Ovary (tissue), 3 donors: ENCODE measurements at regions not wholly inside any gene's neighbourhood (a gene's known extent, or its start where the extent isn't known, plus 50 kb on each side); places are given as distances from the start of the nearest gene placed in this dataset.
"Not testable (repeated sequence)": the region's sequence is repeated elsewhere in the genome, so short reads cannot be mapped to it uniquely, and the experiment has no call there.

ENCODE experiments used
- POLR2A ChIP-seq: fragments of 450-650 bp; IDR thresholded peaks from one replicate; pipeline ENCODE4 v1.6.1; 2017; ENCODE audit warnings: antibody characterized with exemption, mild to moderate bottlenecking, moderate library complexity
- TF ChIP-seq, protein P1 (sequence below), 3 donors: fragments of 450-650 bp in 2 of 3; fragments of 200-600 bp in 1 of 3; IDR thresholded peaks; one replicate each; pipeline versions ENCODE4 v1.5.1 to v1.8.0; 2016 to 2022; ENCODE audit warnings: antibody characterized with exemption in 3 of 3, mild to moderate bottlenecking in 1 of 3
- donor health status: DM: no; HTN: no; CAD: no.

DNA sequence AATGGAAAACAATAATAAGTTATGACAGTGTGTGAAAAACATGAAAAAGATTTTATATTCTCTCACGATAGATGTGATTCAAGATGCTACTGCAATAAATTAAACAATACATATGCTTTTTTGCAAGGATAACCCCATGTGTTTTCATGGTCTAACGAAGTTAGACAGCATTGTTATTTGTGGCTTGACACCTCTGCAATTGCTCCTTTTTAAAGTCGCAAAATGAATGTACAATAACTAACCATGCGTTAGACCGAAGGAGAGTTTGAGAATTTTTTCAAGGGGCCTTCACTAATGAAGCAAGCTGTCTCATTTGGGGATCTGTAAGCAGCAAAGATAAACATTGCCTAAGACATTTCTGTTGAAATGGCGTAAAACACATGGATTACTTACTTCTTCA, 167.1 kb downstream of the SPATA31A7 start:
- TF ChIP-seq POLR2A, result not testable (repeated sequence)
- TF ChIP-seq, protein P1, sequence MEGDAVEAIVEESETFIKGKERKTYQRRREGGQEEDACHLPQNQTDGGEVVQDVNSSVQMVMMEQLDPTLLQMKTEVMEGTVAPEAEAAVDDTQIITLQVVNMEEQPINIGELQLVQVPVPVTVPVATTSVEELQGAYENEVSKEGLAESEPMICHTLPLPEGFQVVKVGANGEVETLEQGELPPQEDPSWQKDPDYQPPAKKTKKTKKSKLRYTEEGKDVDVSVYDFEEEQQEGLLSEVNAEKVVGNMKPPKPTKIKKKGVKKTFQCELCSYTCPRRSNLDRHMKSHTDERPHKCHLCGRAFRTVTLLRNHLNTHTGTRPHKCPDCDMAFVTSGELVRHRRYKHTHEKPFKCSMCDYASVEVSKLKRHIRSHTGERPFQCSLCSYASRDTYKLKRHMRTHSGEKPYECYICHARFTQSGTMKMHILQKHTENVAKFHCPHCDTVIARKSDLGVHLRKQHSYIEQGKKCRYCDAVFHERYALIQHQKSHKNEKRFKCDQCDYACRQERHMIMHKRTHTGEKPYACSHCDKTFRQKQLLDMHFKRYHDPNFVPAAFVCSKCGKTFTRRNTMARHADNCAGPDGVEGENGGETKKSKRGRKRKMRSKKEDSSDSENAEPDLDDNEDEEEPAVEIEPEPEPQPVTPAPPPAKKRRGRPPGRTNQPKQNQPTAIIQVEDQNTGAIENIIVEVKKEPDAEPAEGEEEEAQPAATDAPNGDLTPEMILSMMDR (IDR thresholded peaks at IDR 0.05), result not testable (repeated sequence)
